ENCODE measurements at regions not wholly inside any gene's neighbourhood (a gene's known extent, or its start where the extent isn't known, plus 50 kb on each side); places are given as distances from the start of the nearest gene placed in this dataset.

DNA sequence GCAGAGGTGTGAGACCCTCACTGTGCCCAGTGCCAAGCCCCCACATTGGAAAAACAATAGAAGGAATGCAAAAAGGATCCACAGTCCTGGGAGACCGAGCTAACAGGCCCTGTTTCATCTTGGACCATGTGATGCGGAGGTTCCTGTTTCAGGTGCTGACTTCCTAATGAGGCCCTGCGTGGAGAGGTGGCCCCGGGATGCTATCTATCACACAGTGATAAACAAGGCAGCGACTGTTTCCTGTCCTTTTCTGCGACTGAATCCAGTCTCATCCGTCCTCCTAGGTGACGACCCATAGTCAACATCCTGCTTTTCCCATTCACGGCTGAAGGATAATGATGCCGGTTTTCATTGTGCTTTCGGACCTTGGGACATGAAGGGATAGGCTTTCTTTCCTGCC, 56.4 kb upstream of the BOD1 start:
- TF ChIP-seq, protein P1, sequence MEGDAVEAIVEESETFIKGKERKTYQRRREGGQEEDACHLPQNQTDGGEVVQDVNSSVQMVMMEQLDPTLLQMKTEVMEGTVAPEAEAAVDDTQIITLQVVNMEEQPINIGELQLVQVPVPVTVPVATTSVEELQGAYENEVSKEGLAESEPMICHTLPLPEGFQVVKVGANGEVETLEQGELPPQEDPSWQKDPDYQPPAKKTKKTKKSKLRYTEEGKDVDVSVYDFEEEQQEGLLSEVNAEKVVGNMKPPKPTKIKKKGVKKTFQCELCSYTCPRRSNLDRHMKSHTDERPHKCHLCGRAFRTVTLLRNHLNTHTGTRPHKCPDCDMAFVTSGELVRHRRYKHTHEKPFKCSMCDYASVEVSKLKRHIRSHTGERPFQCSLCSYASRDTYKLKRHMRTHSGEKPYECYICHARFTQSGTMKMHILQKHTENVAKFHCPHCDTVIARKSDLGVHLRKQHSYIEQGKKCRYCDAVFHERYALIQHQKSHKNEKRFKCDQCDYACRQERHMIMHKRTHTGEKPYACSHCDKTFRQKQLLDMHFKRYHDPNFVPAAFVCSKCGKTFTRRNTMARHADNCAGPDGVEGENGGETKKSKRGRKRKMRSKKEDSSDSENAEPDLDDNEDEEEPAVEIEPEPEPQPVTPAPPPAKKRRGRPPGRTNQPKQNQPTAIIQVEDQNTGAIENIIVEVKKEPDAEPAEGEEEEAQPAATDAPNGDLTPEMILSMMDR (IDR thresholded peaks at IDR 0.05), result no peak
- no peak for TF ChIP-seq ZFX (IDR thresholded peaks at IDR 0.05; ENCODE audit: borderline replicate concordance)
